SK-N-SH (cell line): ENCODE measurements at regions not wholly inside any gene's neighbourhood (a gene's known extent, or its start where the extent isn't known, plus 50 kb on each side); places are given as distances from the start of the nearest gene placed in this dataset.

Experiments
- CTCF ChIA-PET: fragments of 300-600, 350-600 bp; formaldehyde crosslinking; extraction: SDS; loops from one replicate; lab custom pipeline; 2021; lab: Yijun Ruan, JAX
- POLR2A ChIA-PET: fragments of 350-600 bp; sonication (Branson Sonifier 250); formaldehyde crosslinking; extraction: SDS; loops from one replicate; lab custom pipeline; 2020; ENCODE audit warnings: antibody characterized with exemption, inconsistent platforms; lab: Yijun Ruan, JAX
- DNase-seq: peaks from one replicate; pipeline ENCODE4 v3.0.0; 2012
- H2AFZ ChIP-seq: fragments of 200-600 bp; sonication (generic); 2 replicates; pipeline ENCODE4 v1.8.1; 2016; ENCODE audit warnings: antibody characterized with exemption, mild to moderate bottlenecking, low read depth
- H3F3A ChIP-seq: fragments of 200-600 bp; sonication (generic); replicated peaks from 2 replicates; pipeline ENCODE3; 2016; ENCODE audit warnings: antibody characterized with exemption, mild to moderate bottlenecking; ENCODE audit not compliant: insufficient read depth
- H3K27ac ChIP-seq, 2 experiments: fragments of 200-500 bp in 1 of 2; fragments of 200-600 bp in 1 of 2; sonication (Bioruptor generic) in 1 of 2; sonication (generic), shearing (Covaris generic) in 1 of 2; 2 replicates each; pipeline versions ENCODE4 v1.5.1 to v1.6.1; 2014 to 2016; ENCODE audit warnings: low read depth in 2 of 2, inconsistent platforms in 1 of 2, low read length in 1 of 2, mild to moderate bottlenecking in 1 of 2, mixed read lengths in 1 of 2
- H3K27me3 ChIP-seq: fragments of 200-600 bp; sonication (generic), shearing (Covaris generic); 2 replicates; pipeline ENCODE4 v1.6.1; 2016; ENCODE audit warnings: mixed run types; ENCODE audit not compliant: insufficient read depth
- H3K36me3 ChIP-seq, 2 experiments: fragments of 200-500 bp in 1 of 2; fragments of 200-600 bp in 1 of 2; sonication (Bioruptor generic) in 1 of 2; sonication (generic) in 1 of 2; replicated peaks in 1 of 2; 2 replicates each; pipeline versions ENCODE3 to v1.5.1; 2014 to 2016; ENCODE audit warnings: low read length in 1 of 2, mild to moderate bottlenecking in 1 of 2; ENCODE audit not compliant: insufficient read depth in 2 of 2, control insufficient read depth in 1 of 2
- H3K4me1 ChIP-seq, 2 experiments: fragments of 200-500 bp in 1 of 2; fragments of 200-600 bp in 1 of 2; sonication (Bioruptor generic) in 1 of 2; sonication (generic), shearing (Covaris generic) in 1 of 2; 2 replicates each; pipeline versions ENCODE4 v1.5.1 to v1.6.1; 2014 to 2016; ENCODE audit warnings: low read depth in 1 of 2, low read length in 1 of 2, mixed run types in 1 of 2; ENCODE audit not compliant: insufficient read depth in 2 of 2, control insufficient read depth in 1 of 2
- H3K4me2 ChIP-seq: fragments of 200-600 bp; sonication (generic), shearing (Covaris generic); 2 replicates; pipeline ENCODE4 v1.6.1; 2017; ENCODE audit warnings: mixed run types
- H3K4me3 ChIP-seq, 2 experiments: fragments of 200-500 bp in 1 of 2; fragments of 200-600 bp in 1 of 2; sonication (Bioruptor generic) in 1 of 2; sonication (generic), shearing (Covaris generic) in 1 of 2; 2 replicates each; pipeline versions ENCODE4 v1.5.1 to v1.8.1; 2014 to 2016; ENCODE audit warnings: low read depth in 2 of 2, inconsistent platforms in 1 of 2, low read length in 1 of 2, mild to moderate bottlenecking in 1 of 2, mixed read lengths in 1 of 2, moderate library complexity in 1 of 2
- H3K79me2 ChIP-seq: fragments of 200-600 bp; sonication (generic); 2 replicates; pipeline ENCODE4 v1.8.1; 2017; ENCODE audit warnings: mild to moderate bottlenecking; ENCODE audit not compliant: insufficient read depth
- H3K9ac ChIP-seq: fragments of 200-600 bp; sonication (generic); 2 replicates; pipeline ENCODE4 v1.6.1; 2017; ENCODE audit warnings: mixed run types
- H3K9me2 ChIP-seq: fragments of 200-600 bp; sonication (generic); 2 replicates; pipeline ENCODE4 v1.6.1; 2017; ENCODE audit warnings: mixed run types
- H3K9me3 ChIP-seq: fragments of 200-600 bp; sonication (generic); 2 replicates; pipeline ENCODE4 v1.6.1; 2017; ENCODE audit warnings: mixed run types, mild to moderate bottlenecking, moderate library complexity
- H4K20me1 ChIP-seq: fragments of 200-600 bp; sonication (generic); 2 replicates; pipeline ENCODE4 v1.6.1; 2017; ENCODE audit warnings: mild to moderate bottlenecking, mixed run types; ENCODE audit not compliant: insufficient read depth
- CTCF ChIP-seq: fragments of 200-600 bp; sonication (generic); IDR thresholded peaks from 2 replicates; pipeline ENCODE4 v1.6.1; 2017; ENCODE audit warnings: antibody characterized with exemption, mild to moderate bottlenecking, moderate library complexity
- ELF1 ChIP-seq: IDR thresholded peaks from 2 replicates; pipeline ENCODE4 v1.4.0; 2012
- FOXM1 ChIP-seq: IDR thresholded peaks from 2 replicates; pipeline ENCODE4 v1.4.0; 2012; ENCODE audit warnings: low read depth, mild to moderate bottlenecking
- JUND ChIP-seq: IDR thresholded peaks from 2 replicates; pipeline ENCODE4 v1.4.0; 2012
- MEF2A ChIP-seq: IDR thresholded peaks from 2 replicates; pipeline ENCODE4 v1.4.0; 2012; ENCODE audit warnings: low read depth, borderline replicate concordance
- PBX3 ChIP-seq: IDR thresholded peaks from 2 replicates; pipeline ENCODE4; 2012
- REST ChIP-seq: IDR thresholded peaks from 2 replicates; pipeline ENCODE4 v1.6.1; 2012; ENCODE audit warnings: mild to moderate bottlenecking, low read depth, low read length, moderate library complexity
- TEAD4 ChIP-seq: IDR thresholded peaks from 2 replicates; pipeline ENCODE4 v1.4.0; 2012; ENCODE audit warnings: mild to moderate bottlenecking, borderline replicate concordance; ENCODE audit not compliant: insufficient read depth
- WGBS: methylation state at CpG from one replicate; pipeline ENCODE4 v1.1.6; 2017; ENCODE audit warnings: low lambda C conversion rate; 5-methylcytosine and 5-hydroxymethylcytosine counted together

- TF ChIP-seq CTCF (no peak), MEF2A (no peak)
Measured at GRCh38 chr20:40108321-40108720, 580.7 kb downstream of the MAFB start (continued).

- no peaks in the 10 kb centered on the region for H4K20me1 ChIP-seq
- no peaks in the 10 kb centered on the region for H3K27me3 ChIP-seq
- no peaks in the 10 kb centered on the region for H3F3A ChIP-seq
- H3K9ac ChIP-seq, result no peak overlapping the region
- TF ChIP-seq ELF1, result no peak
- H3K4me2 ChIP-seq, result no peak overlapping the region
- H3K27ac ChIP-seq, result no peak overlapping the region
- peaks cover 0 to 3% of the 10 kb centered on the region in 2 experiments; a peak in 1 of 4 replicates for H3K4me1 ChIP-seq
- H3K79me2 ChIP-seq, result no peaks in the 10 kb centered on the region
- H3K9me2 ChIP-seq, result no peaks in the 10 kb centered on the region
- ChIA-PET CTCF (no interaction called here), POLR2A (no interaction called here)
- H3K9me3 ChIP-seq, result no peaks in the 10 kb centered on the region
- WGBS, result 32% methylated on average over 5 of the region's 5 CpGs
- no peaks in the 10 kb centered on the region for H3K36me3 ChIP-seq
- no peak overlapping the region for H2AFZ ChIP-seq
- no peak for DNase-seq
- no peak overlapping the region for H3K4me3 ChIP-seq
Measured at GRCh38 chr20:40104959-40105358, 584.1 kb downstream of the MAFB start.

- Histone ChIP-seq H3F3A (no peaks in the 10 kb centered on the region), H3K9me2 (no peaks in the 10 kb centered on the region), H3K9me3 (no peaks in the 10 kb centered on the region), H4K20me1 (no peaks in the 10 kb centered on the region), H3K36me3 (no peaks in the 10 kb centered on the region), H3K4me1 (no peaks in the 10 kb centered on the region), H3K9ac (no peak overlapping the region), H3K27ac (no peak overlapping the region), H2AFZ (no peak overlapping the region), H3K4me2 (no peak overlapping the region), H3K4me3 (no peak overlapping the region), H3K79me2 (no peaks in the 10 kb centered on the region), H3K27me3 (no peaks in the 10 kb centered on the region)
- TF ChIP-seq FOXM1, result no peak
- no peak for TF ChIP-seq PBX3
- no peak for TF ChIP-seq TEAD4
- TF ChIP-seq REST, result no peak
- no peak for TF ChIP-seq JUND
- WGBS, result 26% methylated on average over 3 of the region's 3 CpGs
- DNase-seq, result no peak
- ChIA-PET CTCF (interaction anchor here (1.0 kb wide), 1 partner anchor 32 kb away, joined by 3 read pairs; no protein-coding TSS in a partner anchor), POLR2A (no interaction called here)
Measured at GRCh38 chr20:40103420-40103819, 585.6 kb downstream of the MAFB start.
